HEK293 (cell line): ENCODE measurements at regions not wholly inside any gene's neighbourhood (a gene's known extent, or its start where the extent isn't known, plus 50 kb on each side); places are given as distances from the start of the nearest gene placed in this dataset.

Source experiments
- CTCF ChIP-seq: fragments of 450-650 bp; formaldehyde crosslinking; IDR thresholded peaks from 2 replicates; pipeline ENCODE4 v1.5.1; 2016; ENCODE audit warnings: missing biosample characterization, missing genetic modification characterization
- HIC1 ChIP-seq: fragments of 450-650 bp; formaldehyde crosslinking; IDR thresholded peaks from 2 replicates; pipeline ENCODE4 v1.5.1; 2016; ENCODE audit warnings: missing biosample characterization, missing genetic modification characterization
- MZF1 ChIP-seq: fragments of 450-650 bp; formaldehyde crosslinking; IDR thresholded peaks from 2 replicates; pipeline ENCODE4 v1.5.1; 2017; ENCODE audit warnings: missing biosample characterization, missing genetic modification characterization, borderline replicate concordance
- PBX3 ChIP-seq: sonication (generic); formaldehyde crosslinking; IDR thresholded peaks from 2 replicates; pipeline ENCODE4 v1.8.1; 2022; ENCODE audit warnings: mild to moderate bottlenecking, moderate library complexity, missing genetic modification reagents
- PRDM10 ChIP-seq: fragments of 450-650 bp; formaldehyde crosslinking; IDR thresholded peaks from 2 replicates; pipeline ENCODE4 v1.5.1; 2016; ENCODE audit warnings: missing biosample characterization, missing genetic modification characterization
- YY1 ChIP-seq: fragments of 450-650 bp; formaldehyde crosslinking; IDR thresholded peaks from 2 replicates; pipeline ENCODE4 v1.5.1; 2018; ENCODE audit warnings: missing biosample characterization, missing genetic modification characterization
- ZNF239 ChIP-seq: fragments of 450-650 bp; formaldehyde crosslinking; IDR thresholded peaks from 2 replicates; pipeline ENCODE4 v1.5.1; 2016; ENCODE audit warnings: missing biosample characterization, missing genetic modification characterization
- ZNF335 ChIP-seq: fragments of 450-650 bp; formaldehyde crosslinking; conservative IDR thresholded peaks from 2 replicates; pipeline ENCODE4 v1.5.1; 2016; ENCODE audit warnings: missing biosample characterization, missing genetic modification characterization
- ZNF449 ChIP-seq: fragments of 450-650 bp; formaldehyde crosslinking; IDR thresholded peaks from 2 replicates; pipeline ENCODE4 v1.5.1; 2017; ENCODE audit warnings: missing biosample characterization, mild to moderate bottlenecking, missing genetic modification characterization, moderate library complexity
- ZNF549 ChIP-seq: fragments of 450-650 bp; IDR thresholded peaks from 2 replicates; pipeline ENCODE4 v1.5.1; 2018; ENCODE audit warnings: missing biosample characterization, missing genetic modification characterization, mild to moderate bottlenecking, inconsistent platforms, moderate library complexity
- ZNF571 ChIP-seq: fragments of 450-650 bp; formaldehyde crosslinking; IDR thresholded peaks from 2 replicates; pipeline ENCODE4 v1.5.0; 2017; ENCODE audit warnings: missing biosample characterization, missing genetic modification characterization
- ZNF777 ChIP-seq: fragments of 450-650 bp; formaldehyde crosslinking; IDR thresholded peaks from 2 replicates; pipeline ENCODE4 v1.5.1; 2017; ENCODE audit warnings: missing biosample characterization, missing genetic modification characterization, borderline replicate concordance
- ZNF785 ChIP-seq: fragments of 450-650 bp; formaldehyde crosslinking; IDR thresholded peaks from 2 replicates; pipeline ENCODE4 v1.5.1; 2016; ENCODE audit warnings: missing biosample characterization, missing genetic modification characterization

GRCh38 chr14:94889520-94890312 is 119.8 kb upstream of the GSC start:
- no peak for TF ChIP-seq MZF1 (tag by site-specific recombination)
- TF ChIP-seq ZNF335 = no peak
- no peak for TF ChIP-seq PBX3 (CRISPR knock-in tag)
- 0 out of 2 replicates have a peak, but pooled peaks have one; percentile 9 for TF ChIP-seq ZNF785
- TF ChIP-seq ZNF449 (tag by site-specific recombination) = no peak
- peak; percentile 31; the same call in 1 of the 2 replicates for TF ChIP-seq ZNF239 (tag by site-specific recombination)
- TF ChIP-seq YY1 (tag by site-specific recombination) = no peak
- no peak for TF ChIP-seq CTCF (tag by site-specific recombination)
- no peak for TF ChIP-seq ZNF571 (tag by site-specific recombination)
- no peak for TF ChIP-seq HIC1 (tag by site-specific recombination)
- no peak for TF ChIP-seq ZNF777 (tag by site-specific recombination)
- no peak for TF ChIP-seq ZNF549 (tag by site-specific recombination)
- TF ChIP-seq PRDM10 (tag by site-specific recombination) = no peak
